Head of caudate nucleus (tissue), 42 donors: ENCODE measurements at regions not wholly inside any gene's neighbourhood (a gene's known extent, or its start where the extent isn't known, plus 50 kb on each side); places are given as distances from the start of the nearest gene placed in this dataset.
"Not testable (repeated sequence)": the region's sequence is repeated elsewhere in the genome, so short reads cannot be mapped to it uniquely, and the experiment has no call there.

Experiments
- DNase-seq, 42 donors: peaks; one replicate each; pipeline versions ENCODE4 v3.0.0 to v3.0.0-alpha.2; 2020 to 2021; ENCODE audit warnings: mixed read lengths in 7 of 42
- intact Hi-C: fragments of 100-400 bp; cut with DNase I; formaldehyde crosslinking; loops from one replicate; pipeline ENCODE4 v1.15.0; 2022

DNA sequence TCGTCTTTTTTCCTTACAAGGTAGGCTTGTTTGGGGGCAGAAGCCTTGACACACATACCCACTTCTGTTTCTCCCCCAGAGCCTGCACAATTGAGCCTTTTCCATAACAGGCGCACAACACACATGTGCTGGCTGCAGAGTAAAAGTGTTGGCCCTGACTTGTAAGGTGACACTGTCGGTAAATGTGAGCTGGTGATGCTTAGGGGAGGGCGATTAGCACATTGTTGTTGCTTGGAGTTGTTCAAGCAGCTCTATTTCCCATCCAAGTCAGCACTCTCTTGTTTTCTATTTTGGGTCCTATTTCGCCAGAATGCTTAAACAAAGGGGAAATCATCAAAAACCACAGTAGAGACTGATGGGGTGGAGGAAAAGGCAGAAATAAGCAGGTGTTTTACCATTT, 51.9 kb upstream of the PTPRJ start:
- intact Hi-C loops = no loop called here
- no peak for DNase-seq

DNA sequence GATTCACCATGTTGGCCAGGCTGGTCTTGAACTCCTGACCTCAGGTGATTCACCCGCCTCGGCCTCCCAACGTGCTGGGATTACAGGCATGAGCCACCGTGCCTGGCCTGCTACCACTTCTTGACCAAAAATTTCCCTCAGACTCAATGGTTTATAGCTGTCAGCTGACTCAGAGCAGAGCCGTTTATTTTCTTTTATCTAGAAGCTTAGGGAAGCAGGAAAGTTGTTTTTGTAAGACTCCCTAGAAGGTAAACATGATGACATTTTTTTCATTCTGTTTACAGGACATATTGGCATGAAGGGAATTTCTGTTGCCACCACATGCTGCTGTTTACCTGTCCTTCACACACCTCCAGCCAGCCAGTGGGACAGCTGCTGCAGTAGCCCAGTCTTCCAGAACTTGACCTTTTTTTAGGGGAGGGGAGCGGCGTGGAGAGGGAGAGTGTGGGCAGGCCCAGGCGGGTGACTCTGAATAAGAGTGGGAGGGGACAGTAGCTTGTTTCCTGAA, 56.1 kb upstream of the PTPRJ start:
- intact Hi-C loops = no loop called here
- no peak for DNase-seq

DNA sequence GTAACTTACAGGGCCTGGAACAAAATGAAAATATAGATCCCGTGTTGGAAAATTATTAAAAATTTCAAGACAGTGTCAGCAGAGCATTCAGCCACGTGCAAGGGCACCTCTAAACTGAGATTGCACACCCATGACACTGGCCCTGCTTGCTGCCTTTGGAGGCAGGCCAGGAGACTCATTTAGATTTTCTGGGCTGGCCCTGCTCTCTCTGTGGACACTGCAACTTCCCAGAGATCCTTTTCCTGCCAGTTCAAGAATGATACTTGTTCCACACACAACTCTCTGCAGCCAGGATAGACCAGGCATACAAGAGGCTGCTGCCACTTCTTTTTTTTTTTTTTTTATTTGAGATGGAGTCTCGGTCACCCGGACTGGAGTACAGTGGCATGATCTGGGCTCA, 56.7 kb upstream of the PTPRJ start:
- no peak for DNase-seq
- intact Hi-C loops = no loop called here

DNA sequence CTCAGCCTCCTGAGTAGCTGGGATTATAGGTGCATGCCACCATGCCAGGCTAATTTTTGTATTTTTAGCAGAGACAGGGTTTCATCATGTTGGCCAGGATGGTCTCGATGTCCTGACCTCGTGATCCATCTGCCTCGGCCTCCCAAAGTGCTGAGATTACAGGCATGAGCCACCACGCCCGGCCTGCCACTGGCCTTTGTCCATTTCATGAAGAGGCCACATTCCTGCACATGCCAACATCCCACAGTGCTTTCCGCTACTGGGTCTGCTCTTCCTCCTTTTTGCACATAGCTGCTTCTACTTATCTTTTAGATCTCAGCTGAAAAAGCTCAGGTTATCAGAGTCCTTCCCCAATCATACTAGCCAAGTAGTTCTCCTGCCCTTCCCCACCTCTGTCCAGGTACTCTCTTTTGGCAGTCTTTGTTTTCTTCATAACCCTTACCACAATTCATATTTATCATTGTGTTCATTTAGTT, 59.2 kb upstream of the PTPRJ start:
- intact Hi-C loops, DNase-seq: not testable (repeated sequence)

DNA sequence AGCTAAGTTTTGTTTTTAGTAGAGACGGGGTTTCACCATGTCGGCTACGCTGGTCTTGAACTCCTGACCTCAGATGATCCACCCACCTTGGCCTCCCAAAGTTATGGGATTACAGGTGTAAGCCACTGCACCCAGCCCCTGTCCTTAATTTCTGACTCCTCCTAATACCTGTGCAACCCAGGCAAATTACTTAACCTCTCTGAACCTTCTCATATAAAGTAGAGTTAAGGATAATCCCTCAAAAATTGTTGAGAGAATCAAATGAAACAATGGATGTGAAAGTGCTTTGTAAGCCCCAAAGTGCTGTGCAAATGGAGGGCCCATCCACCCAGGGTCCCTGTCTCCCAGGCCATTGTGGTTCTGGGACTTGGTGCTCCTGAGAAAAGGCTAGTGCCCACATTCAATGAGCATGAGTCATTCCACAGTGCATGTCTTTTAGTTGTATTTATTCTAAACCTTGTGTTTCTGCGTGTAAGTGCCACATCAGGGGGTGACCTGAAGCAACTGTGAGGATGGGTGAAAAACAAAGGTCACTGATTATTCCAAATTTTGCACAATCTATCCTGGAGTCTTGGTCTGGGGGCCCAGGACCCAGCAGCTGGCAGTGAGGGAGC, 61.4 kb upstream of the PTPRJ start:
- DNase-seq = no peak
- intact Hi-C loops = no loop called here

DNA sequence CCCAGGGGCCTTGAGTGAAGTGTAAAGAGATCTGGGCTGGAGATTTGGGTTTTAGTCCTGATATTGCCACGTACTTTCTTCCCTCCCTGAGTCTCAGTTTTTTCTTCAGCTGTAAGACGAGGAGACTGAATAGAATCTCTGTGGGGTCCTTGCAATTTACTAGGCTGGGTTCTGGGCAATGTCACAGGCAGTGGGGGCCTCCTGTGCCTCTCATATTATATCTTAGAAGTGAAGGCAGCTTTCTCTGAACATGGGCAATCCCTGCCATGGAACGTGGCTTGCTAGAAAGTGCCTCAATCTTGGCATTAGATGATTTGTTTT, 62.0 kb upstream of the PTPRJ start:
- peak in 1 of 42 donors; percentile 8 for DNase-seq
- intact Hi-C loops = no loop called here

DNA sequence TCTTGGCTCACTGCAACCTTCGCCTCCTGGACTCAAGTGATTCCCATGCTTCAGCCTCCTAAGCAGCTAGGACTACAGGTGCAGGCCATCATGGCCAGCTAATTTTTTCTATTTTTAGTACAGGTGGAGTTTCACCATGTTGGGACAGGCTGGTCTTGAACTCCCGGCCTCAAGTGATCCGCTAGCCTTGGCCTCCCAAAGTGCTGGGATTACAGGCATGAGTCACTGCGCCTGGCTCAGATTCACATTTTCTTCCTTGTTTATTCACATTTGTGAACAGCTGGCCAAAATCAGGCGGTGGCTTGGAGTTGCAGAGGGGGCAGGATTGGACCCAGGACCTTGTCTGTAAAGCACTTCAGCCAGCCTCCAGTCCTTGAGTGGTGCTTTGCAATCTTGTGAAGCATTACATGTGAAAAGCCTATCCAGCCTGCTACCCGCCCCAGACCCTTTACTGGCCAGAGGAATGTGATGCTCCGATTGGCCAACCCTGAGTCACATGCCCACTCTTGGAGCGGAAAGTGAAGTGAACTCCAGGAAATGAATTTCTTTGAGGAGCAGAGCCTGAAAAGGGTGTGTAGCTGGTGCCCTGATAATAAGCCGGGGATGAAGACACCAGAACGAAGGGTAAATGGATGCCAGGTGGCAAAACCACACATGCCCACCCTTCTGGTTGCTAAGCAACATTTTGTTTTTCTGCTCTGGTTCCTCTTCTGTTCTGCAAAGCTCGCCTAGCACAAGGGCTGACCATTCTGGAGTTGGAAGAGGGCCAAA, 62.6 kb upstream of the PTPRJ start:
- DNase-seq = peak in 38 of 42 donors; percentile 8 to 65 (median 39)
- intact Hi-C loops = no loop called here

DNA sequence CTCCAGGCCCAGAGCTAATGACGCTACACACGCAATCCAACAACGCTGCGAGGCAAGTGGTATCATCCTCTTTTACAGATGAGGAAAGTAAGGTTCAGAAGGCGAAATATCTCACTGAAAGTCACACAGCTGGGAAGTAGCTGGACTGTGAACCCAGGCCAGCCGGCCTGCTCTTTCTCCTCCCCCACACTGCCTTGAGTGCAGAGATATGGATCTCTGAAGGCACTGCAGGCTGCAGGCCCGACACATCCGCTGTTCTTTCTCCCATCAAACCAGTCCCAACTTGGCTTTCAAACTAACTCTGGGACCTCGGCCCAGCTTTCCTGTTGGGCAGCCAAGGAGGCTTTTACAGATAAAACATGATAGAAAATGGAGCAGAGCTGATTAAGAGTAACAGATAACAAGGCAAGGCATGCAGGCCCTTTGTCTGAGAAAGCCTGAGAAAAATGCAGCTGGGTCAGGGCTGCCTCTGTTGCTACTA, 64.0 kb upstream of the PTPRJ start:
- intact Hi-C loops = no loop called here
- no peak for DNase-seq

DNA sequence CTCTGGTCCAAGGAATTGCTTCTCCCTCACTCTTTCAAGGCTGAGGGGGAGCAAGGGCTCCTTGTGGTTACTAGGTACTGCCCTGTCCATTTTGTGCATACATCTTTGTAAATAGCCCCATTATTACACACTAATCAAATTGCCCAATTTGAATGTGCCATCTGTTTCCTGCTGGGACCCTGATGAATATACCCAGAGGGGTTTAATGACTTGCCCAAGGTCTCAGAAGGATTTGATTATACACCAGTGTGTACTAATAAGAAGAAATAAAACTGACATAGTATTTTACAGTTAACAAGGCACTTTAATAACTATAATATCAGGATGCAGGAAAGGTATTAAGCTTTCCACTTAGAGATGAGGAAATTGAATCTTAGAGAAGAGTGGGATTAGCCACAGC, 64.6 kb upstream of the PTPRJ start:
- intact Hi-C loops = no loop called here
- DNase-seq = no peak

DNA sequence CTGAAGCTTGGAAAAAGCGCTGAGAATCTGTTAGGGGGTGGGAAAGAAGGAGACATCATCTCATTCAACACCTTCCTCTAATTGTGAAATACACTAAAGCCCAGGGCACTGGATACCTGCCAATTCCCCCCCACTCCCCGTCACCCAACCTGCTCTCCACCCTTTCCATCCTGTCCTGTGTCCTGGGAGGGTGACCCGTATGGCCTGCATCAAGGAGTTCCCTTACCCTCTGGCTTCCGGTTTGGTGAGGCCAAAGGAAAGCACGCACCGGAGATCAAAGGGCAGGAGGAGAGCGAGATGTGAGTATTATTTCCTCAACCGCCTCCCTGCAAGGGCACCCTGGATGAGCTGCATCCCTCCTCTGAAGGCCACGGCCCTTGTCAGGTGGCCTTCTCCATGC, 65.0 kb upstream of the PTPRJ start:
- intact Hi-C loops = no loop called here
- DNase-seq = no peak

DNA sequence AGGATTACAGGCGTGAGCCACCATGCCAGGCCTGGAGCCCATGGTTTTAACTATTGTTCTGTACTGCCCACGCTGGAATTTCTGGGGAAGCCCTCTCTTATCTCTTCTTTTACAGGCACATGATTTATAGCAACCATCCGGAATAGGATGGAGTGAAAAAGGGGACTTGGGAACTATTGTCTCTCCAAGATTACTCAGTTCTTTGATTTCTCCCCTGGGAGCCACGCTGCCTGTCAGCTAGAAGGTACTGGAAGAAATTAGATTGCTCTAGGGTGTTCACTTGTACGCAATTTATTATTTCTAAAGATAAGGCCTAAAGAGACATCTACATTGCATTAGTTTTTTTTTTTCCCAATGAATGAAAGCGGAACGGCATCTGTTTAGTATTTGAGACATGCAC, 65.6 kb upstream of the PTPRJ start:
- no peak for DNase-seq
- intact Hi-C loops = no loop called here

DNA sequence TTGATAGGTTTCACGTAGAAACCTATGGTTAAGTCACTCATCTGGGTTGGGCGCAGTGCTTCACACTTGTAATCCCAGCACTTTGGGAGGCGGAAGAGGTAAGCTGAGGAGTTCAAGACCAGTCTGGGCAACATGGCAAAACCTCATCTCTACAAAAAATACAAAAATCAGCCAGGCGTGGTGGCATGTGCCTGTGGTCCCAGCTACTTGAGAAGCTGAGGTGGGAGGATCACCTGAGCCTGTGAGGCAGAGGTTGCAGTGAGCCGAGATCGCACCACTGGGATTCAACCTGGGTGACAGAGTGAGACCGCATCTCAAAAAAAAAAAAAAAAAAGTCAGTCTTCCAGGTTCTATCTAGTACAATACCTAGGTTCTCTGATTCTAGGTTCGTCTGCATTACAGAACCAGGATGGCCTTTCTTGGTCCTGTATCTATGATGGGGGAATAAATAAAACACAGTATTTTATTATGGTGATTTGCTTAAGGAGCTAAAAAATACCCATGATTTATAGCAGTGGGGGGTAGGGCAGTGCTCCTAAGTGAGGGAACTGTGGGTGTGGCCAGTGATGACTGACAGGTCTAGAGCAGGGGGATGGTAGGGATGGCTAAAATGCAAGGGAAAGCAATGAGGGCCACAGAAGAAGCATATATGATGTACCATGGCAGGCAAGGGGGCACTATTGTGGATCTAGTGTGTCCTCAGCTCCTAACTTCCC, 65.5 kb upstream of the NUP160 start:
- intact Hi-C loops = no loop called here
- no peak for DNase-seq

DNA sequence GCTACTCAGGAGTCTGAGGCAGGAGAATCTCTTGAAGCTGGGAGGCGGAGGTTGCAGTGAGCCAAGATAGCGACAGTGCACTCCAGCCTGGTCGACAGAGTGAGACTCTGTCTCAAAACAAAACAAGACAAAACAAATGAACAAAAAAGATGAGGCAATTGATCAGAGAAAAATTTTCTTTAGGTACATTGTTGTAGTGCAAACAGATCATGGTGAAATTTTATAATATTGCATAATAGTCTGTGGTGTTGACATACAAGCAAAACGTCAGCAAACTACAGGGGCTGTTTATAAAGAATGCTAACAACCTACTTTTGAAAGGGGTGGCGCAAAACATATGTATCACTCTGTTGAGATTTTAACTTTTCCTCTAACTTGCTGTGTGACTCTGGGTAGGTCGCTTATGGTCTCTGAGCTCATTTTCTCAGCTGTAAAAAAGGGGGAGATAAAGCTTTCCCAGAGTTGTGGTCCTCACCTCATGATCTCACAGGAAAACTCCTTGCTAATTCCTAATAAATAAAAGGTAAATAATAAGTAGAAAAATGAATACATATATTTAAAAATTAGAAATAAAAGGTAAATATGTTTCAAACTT, 64.8 kb upstream of the NUP160 start:
- intact Hi-C loops = no loop called here
- DNase-seq = no peak

DNA sequence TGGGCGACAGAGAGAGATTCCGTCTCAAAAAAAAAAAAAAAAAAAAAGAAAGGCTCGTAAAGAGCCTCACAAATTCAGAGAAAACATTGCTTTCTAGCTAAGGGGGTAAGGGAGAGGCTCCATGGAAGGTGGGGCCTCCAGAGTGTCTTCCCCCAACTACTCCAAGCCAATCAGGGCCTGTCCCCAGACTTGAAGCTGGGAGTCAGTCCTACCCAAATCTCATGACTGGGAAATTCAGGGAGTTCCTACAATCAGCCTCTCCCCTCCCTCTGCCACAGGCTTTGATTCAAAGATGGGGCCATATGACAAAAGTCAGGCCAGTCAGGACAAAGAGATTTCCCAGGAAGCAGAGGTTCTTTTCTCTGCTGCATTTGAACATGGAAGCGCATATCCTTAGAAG, 63.0 kb upstream of the NUP160 start:
- intact Hi-C loops = no loop called here
- DNase-seq = no peak

DNA sequence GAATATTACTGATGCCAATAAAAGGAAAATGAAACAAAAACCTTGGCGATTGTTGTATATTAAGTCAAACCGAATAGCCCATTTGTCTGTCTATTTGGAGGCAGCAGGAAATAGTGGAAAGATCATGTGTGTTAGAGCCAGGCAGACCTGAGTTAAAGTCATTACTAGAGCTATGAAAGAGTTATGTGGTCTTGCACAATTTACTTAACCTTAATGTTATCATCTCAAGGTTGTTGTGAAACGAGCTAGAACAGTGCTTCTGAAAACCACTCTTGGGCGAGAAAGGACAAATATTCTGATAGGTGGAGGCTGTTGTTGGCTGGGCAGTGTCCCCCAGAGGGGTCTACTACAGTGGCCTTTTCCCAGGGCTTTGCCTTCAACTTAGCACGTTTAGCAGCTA, 60.0 kb upstream of the NUP160 start:
- DNase-seq = no peak
- intact Hi-C loops = no loop called here

DNA sequence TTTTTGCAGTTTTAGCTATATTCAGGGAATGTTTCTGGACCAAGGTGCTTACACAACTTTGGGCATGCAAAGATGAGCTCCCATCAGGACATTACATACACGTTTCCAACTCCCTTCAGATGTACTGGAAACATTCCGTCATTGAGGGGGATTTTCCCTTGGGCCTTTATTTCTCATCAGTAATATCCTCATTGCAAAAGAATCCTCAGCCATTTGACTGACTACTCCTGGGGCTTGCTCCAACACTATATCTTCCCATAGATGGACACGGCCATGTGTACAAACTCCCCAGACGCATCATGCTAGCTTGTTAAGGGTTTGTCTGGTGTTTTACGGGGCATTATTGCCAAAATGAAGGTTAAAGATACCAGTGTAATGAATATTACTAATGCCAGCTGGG, 59.3 kb upstream of the NUP160 start:
- no peak for DNase-seq
- intact Hi-C loops = no loop called here

DNA sequence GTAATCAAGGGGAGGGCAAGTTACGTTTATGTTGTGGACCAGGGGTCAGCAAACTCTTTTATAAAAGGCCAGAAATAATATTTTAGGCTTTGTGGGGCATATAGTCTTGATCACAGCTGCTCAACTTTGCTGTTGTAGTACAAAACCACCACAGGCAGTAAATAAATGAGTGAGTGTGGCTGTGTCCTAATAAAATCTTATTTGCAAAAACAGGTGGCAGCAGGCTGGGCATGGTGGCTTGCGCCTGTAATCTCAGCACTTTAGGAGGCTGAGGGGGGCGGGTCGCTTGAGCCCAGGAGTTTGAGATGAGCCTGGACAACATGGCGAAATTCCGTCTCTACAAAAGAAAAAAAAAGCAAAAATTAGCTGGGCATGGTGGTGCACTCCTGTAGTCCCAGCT, 57.9 kb upstream of the NUP160 start:
- no peak for DNase-seq
- intact Hi-C loops = no loop called here

DNA sequence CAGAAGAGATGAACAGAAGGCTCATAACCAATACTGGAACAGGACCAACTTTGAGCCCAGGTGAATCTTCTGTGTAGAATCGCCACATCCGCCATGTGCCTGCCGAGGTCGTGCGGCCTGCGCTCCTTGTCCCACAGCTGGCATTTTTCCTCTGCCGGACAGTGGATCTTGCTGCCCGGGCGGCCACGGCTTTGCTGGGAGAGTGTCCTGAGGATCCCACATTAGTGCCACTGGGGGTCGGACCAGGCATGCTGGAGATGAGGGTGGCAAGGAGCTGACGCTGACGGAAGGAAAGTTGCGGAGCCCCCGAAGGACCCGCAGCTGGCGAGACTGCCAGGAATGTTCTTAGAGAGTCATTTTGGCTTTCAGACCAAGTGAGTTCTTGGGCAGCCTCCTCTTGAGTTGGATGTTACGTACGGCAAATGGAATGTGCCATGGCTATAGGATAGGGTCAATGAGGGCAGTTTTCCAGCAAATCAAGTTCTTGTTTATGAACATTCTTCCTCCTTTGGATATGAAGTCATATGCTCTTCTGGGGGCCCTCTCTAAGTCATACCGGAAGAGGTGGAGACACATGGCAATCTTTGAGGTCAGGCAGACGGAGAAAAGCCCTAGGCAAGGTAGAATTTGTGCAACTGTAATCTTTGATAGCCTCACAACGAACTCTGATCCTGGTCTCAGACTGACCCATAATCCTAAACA, 57.4 kb upstream of the NUP160 start:
- intact Hi-C loops = no loop called here
- DNase-seq = no peak

DNA sequence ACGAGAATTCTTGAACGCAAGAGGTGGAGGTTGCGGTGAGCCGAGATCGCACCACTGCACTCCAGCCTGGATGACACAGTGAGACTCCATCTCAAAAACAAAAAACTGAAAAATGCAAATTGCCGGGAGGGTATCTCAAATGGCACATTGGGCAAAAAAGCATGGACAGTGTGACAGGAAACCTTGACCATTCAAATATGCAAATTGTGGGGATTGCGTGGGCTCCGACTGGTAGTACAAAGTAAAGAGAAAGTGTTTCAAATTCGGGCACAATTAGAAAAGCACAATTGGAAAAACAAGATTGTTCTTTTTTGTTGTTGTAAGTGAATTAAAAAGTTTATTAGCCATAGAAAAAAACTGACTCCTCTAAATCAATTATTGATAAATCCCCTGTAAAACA, 56.7 kb upstream of the NUP160 start:
- intact Hi-C loops = no loop called here

More for the DNA sequence above, 56.7 kb upstream of the NUP160 start:
- DNase-seq = no peak
